Panc1 (cell line): ENCODE measurements at regions not wholly inside any gene's neighbourhood (a gene's known extent, or its start where the extent isn't known, plus 50 kb on each side); places are given as distances from the start of the nearest gene placed in this dataset.

Experiments used
- ATAC-seq: fragments of 200-7000 bp; cut with Tn5 transposase; 2 replicates; pipeline ENCODE4 v1.9.1; 2020; ENCODE audit warnings: mild to moderate bottlenecking, moderate library complexity
- BruUV-seq: library from RNA; stranded (reverse); fragments of 400-500 nt; replicated peaks from 2 replicates; lab custom pipeline; 2021; lab: Mats Ljungman, UMichigan
- CTCF ChIA-PET: fragments of 300-600 bp; sonication (Branson Sonifier 250); formaldehyde crosslinking; loops from one replicate; lab custom pipeline; 2022; ENCODE audit warnings: antibody characterized with exemption; lab: Charles Lee
- POLR2A ChIA-PET: fragments of 300-600 bp; sonication (Branson Sonifier 250); formaldehyde crosslinking; loops from one replicate; lab custom pipeline; 2022; ENCODE audit warnings: antibody characterized with exemption; lab: Charles Lee
- DNase-seq: peaks from one replicate; pipeline ENCODE4 v3.0.0-alpha.2; 2010; ENCODE audit warnings: low read depth, low spot score
- H3K27ac ChIP-seq: 2 replicates; pipeline ENCODE4 v1.5.1; 2011; ENCODE audit warnings: mild to moderate bottlenecking, low read length, inconsistent platforms
- H3K27me3 ChIP-seq: fragments of 200-500 bp; sonication (Bioruptor generic); 2 replicates; pipeline ENCODE4 v1.6.0; 2014; ENCODE audit warnings: low read length, inconsistent platforms; ENCODE audit not compliant: control insufficient read depth, insufficient read depth
- H3K36me3 ChIP-seq: fragments of 200-500 bp; sonication (Bioruptor generic); 2 replicates; pipeline ENCODE4 v1.5.1; 2014; ENCODE audit warnings: inconsistent platforms, mild to moderate bottlenecking, low read length, moderate library complexity; ENCODE audit not compliant: control insufficient read depth, insufficient read depth
- H3K4me1 ChIP-seq: 2 replicates; pipeline ENCODE4 v1.5.1; 2011; ENCODE audit warnings: inconsistent platforms, mild to moderate bottlenecking, low read length, moderate library complexity; ENCODE audit not compliant: control insufficient read depth, insufficient read depth
- H3K4me3 ChIP-seq, 2 experiments: 2 replicates each; pipeline ENCODE4 v1.5.1; 2011 to 2012; ENCODE audit warnings: low read depth in 2 of 2, low read length in 2 of 2, mild to moderate bottlenecking in 2 of 2, inconsistent platforms in 1 of 2, moderate library complexity in 1 of 2
- H3K9me3 ChIP-seq: fragments of 200-500 bp; sonication (Bioruptor generic); 2 replicates; pipeline ENCODE4 v1.5.1; 2014; ENCODE audit warnings: low read depth, mild to moderate bottlenecking, inconsistent platforms, low read length, moderate library complexity; ENCODE audit not compliant: control insufficient read depth, insufficient read depth
- POLR2AphosphoS5 ChIP-seq: IDR thresholded peaks from 2 replicates; pipeline ENCODE4 v1.6.1; 2012; ENCODE audit warnings: mild to moderate bottlenecking, low read depth, low read length, moderate library complexity
- SIN3A ChIP-seq: IDR thresholded peaks from 2 replicates; pipeline ENCODE4 v1.6.1; 2012; ENCODE audit warnings: low read depth, mild to moderate bottlenecking, low read length, moderate library complexity, borderline replicate concordance; ENCODE audit not compliant: insufficient read depth
- TCF7L2 ChIP-seq: IDR thresholded peaks from 2 replicates; pipeline ENCODE4 v1.6.1; 2011; ENCODE audit warnings: mild to moderate bottlenecking, low read depth, low read length, inconsistent platforms
- in situ Hi-C: cut with HindIII; loops from 2 replicates; pipeline ENCODE4 v1.10.0; 2016; ENCODE audit warnings: low sequenced_read_pairs, low pct_unique_long_range_greater_than_20kb
- intact Hi-C: fragments of 100-400 bp; cut with micrococcal nuclease; formaldehyde crosslinking; loops from one replicate; pipeline ENCODE4 v1.10.0; 2022; ENCODE audit not compliant: unreplicated experiment
- TF ChIP-seq, protein P1 (sequence below): fragments of 450-650 bp; IDR thresholded peaks from 2 replicates; pipeline ENCODE4 v1.5.1; 2017; ENCODE audit warnings: mild to moderate bottlenecking
- TF ChIP-seq, protein P2 (sequence below), 2 experiments: IDR thresholded peaks; 2 replicates each; pipeline ENCODE4 v1.6.1; 2011 to 2012; ENCODE audit warnings: low read depth in 2 of 2, control low read depth in 1 of 2, low read length in 1 of 2, mild to moderate bottlenecking in 1 of 2, moderate library complexity in 1 of 2; ENCODE audit not compliant: insufficient read depth in 1 of 2

DNA sequence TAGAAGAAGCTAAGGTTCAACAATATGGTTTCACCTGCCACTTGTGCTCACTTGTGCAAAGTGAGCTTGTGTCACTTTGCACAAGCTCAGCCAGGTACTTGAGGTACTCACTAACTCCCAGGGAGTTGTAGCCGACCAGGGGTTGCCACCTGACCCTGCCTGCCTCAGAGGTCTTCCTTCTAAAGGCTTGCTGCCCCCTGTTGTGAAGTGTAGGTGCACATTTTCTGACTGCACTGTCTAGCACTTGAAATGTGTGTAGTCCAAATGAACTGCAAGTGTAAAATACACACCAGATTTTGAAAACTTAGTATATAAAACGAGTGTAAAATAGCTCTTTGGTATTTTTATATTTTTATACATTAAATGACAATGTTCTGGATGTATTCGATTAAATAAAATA is 230.8 kb downstream of the DLEU7 start:
- BruUV-seq, result no TSS peak
- Histone ChIP-seq H3K27ac (no peak overlapping the region), H3K9me3 (no peaks in the 10 kb centered on the region), H3K36me3 (no peaks in the 10 kb centered on the region), H3K4me1 (peaks cover 6% of the 10 kb centered on the region), H3K4me3 (no peak overlapping the region), H3K27me3 (no peaks in the 10 kb centered on the region)
- POLR2A ChIA-PET, result no interaction called here
- DNase-seq (no peak), ATAC-seq (no peak)
- intact Hi-C loops, result no loop called here
- CTCF ChIA-PET, result no interaction called here
- TF ChIP-seq, protein P1, sequence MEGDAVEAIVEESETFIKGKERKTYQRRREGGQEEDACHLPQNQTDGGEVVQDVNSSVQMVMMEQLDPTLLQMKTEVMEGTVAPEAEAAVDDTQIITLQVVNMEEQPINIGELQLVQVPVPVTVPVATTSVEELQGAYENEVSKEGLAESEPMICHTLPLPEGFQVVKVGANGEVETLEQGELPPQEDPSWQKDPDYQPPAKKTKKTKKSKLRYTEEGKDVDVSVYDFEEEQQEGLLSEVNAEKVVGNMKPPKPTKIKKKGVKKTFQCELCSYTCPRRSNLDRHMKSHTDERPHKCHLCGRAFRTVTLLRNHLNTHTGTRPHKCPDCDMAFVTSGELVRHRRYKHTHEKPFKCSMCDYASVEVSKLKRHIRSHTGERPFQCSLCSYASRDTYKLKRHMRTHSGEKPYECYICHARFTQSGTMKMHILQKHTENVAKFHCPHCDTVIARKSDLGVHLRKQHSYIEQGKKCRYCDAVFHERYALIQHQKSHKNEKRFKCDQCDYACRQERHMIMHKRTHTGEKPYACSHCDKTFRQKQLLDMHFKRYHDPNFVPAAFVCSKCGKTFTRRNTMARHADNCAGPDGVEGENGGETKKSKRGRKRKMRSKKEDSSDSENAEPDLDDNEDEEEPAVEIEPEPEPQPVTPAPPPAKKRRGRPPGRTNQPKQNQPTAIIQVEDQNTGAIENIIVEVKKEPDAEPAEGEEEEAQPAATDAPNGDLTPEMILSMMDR, result peak; percentile 5; the same call in 1 of the 2 replicates
- no peak for TF ChIP-seq SIN3A
- in situ Hi-C loops, result no loop called here

DNA sequence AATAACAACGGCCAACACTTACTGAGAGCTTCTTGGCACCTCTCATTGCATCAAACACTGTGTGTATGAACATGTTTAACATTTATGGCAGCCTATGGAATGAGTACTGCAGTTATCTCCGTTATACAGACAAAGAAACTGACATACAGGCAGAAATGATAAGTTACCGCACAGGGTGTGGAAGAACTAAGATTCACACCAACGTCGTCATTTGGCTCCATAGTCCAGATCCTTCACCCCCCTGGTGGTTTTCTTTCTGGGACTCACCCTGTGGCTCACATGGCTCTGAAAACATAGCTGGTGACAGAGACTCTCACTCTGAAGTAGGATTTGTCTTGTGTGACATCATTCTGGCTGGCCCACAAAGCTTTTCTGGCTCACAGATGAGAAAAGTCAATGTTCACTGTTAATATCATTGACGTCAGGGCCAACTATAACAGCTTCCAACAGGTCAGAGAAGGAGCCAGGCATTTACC is 230.1 kb downstream of the DLEU7 start:
- Histone ChIP-seq H3K9me3 (no peaks in the 10 kb centered on the region), H3K36me3 (no peaks in the 10 kb centered on the region), H3K4me3 (no peak overlapping the region), H3K4me1 (peaks cover 6% of the 10 kb centered on the region), H3K27ac (no peak overlapping the region; the same call in 1 of the 2 replicates), H3K27me3 (no peaks in the 10 kb centered on the region)
- intact Hi-C loops, result no loop called here
- DNase-seq (no peak), ATAC-seq (no peak)
- TF ChIP-seq POLR2AphosphoS5, result no peak
- TF ChIP-seq, protein P2, sequence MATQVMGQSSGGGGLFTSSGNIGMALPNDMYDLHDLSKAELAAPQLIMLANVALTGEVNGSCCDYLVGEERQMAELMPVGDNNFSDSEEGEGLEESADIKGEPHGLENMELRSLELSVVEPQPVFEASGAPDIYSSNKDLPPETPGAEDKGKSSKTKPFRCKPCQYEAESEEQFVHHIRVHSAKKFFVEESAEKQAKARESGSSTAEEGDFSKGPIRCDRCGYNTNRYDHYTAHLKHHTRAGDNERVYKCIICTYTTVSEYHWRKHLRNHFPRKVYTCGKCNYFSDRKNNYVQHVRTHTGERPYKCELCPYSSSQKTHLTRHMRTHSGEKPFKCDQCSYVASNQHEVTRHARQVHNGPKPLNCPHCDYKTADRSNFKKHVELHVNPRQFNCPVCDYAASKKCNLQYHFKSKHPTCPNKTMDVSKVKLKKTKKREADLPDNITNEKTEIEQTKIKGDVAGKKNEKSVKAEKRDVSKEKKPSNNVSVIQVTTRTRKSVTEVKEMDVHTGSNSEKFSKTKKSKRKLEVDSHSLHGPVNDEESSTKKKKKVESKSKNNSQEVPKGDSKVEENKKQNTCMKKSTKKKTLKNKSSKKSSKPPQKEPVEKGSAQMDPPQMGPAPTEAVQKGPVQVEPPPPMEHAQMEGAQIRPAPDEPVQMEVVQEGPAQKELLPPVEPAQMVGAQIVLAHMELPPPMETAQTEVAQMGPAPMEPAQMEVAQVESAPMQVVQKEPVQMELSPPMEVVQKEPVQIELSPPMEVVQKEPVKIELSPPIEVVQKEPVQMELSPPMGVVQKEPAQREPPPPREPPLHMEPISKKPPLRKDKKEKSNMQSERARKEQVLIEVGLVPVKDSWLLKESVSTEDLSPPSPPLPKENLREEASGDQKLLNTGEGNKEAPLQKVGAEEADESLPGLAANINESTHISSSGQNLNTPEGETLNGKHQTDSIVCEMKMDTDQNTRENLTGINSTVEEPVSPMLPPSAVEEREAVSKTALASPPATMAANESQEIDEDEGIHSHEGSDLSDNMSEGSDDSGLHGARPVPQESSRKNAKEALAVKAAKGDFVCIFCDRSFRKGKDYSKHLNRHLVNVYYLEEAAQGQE (IDR thresholded peaks at IDR 0.05; ENCODE audit: insufficient read depth in 1 of 2, low read depth in 2 of 2, low read length in 1 of 2), result no peak
- no peak for TF ChIP-seq SIN3A
- TF ChIP-seq TCF7L2, result no peak
- TF ChIP-seq, protein P1, result no peak
- in situ Hi-C loops, result no loop called here
- ChIA-PET CTCF (no interaction called here), POLR2A (no interaction called here)
- BruUV-seq, result no TSS peak
